ENCODE measurements at regions not wholly inside any gene's neighbourhood (a gene's known extent, or its start where the extent isn't known, plus 50 kb on each side); places are given as distances from the start of the nearest gene placed in this dataset.

GRCh38 chr14:27916326-27916725 is 850.3 kb upstream of the FOXG1 start:
- Histone ChIP-seq H3K27ac (no peak overlapping the region), H3K9me3 (no peaks in the 10 kb centered on the region), H3K36me3 (ENCODE audit: low read depth, missing control alignments) (no peaks in the 10 kb centered on the region), H3K4me1 (no peaks in the 10 kb centered on the region), H3K27me3 (no peaks in the 10 kb centered on the region), H3K4me3 (no peak overlapping the region)
- no peak for DNase-seq
- no peak for TF ChIP-seq POLR2A (IDR thresholded peaks at IDR 0.05)
- no peak for TF ChIP-seq CTCF (IDR thresholded peaks at IDR 0.05)
- WGBS, 2 donors, result 53 to 64% methylated on average over 3 of the region's 3 CpGs
- intact Hi-C loops (cut with DNase I; ENCODE audit: low total_unique reads), result no loop called here

DNA sequence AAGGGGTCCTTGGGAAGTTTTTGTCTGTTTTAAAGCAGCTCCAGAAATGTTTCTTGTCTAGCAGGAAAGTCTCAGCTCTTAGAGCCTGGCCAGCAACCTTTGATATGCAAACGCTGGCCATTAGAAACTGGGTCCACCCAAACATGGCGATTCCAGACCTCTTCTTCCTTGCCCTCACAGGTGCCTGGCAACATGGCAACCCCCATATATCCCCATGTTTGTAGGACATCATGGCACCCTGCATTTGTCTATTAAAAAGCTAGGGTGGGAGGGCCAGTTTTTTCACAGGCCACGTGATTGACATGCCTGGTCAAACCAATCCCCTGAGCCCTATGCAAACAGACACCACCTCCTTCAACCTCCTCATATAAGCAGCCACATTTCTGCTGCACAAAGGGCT is 848.7 kb upstream of the FOXG1 start:
- intact Hi-C loops (cut with DNase I; ENCODE audit: low total_unique reads), result no loop called here
- TF ChIP-seq CTCF (IDR thresholded peaks at IDR 0.05) (no peak), POLR2A (IDR thresholded peaks at IDR 0.05) (no peak)
- DNase-seq, result peak; percentile 13
- WGBS, 2 donors, result 47 to 58% methylated on average over 3 of the region's 3 CpGs
- H3K4me1 ChIP-seq, result no peaks in the 10 kb centered on the region
- H3K9me3 ChIP-seq, result no peaks in the 10 kb centered on the region
- H3K27ac ChIP-seq, result no peak overlapping the region
- no peak overlapping the region for H3K4me3 ChIP-seq
- H3K27me3 ChIP-seq, result no peaks in the 10 kb centered on the region
- no peaks in the 10 kb centered on the region for H3K36me3 ChIP-seq (ENCODE audit: low read depth, missing control alignments)

- intact Hi-C loops (cut with DNase I; ENCODE audit: low total_unique reads), result no loop called here
- H3K27me3 ChIP-seq, result no peaks in the 10 kb centered on the region
- no peak overlapping the region for H3K4me3 ChIP-seq
- no peaks in the 10 kb centered on the region for H3K9me3 ChIP-seq
- TF ChIP-seq CTCF (IDR thresholded peaks at IDR 0.05) (no peak), POLR2A (IDR thresholded peaks at IDR 0.05) (no peak)
- DNase-seq, result no peak
- H3K27ac ChIP-seq, result no peak overlapping the region
- no peaks in the 10 kb centered on the region for H3K36me3 ChIP-seq (ENCODE audit: low read depth, missing control alignments)
- no peaks in the 10 kb centered on the region for H3K4me1 ChIP-seq
These were observed 839.1 kb upstream of the FOXG1 start for GRCh38 chr14:27927519-27927918.

- Histone ChIP-seq H3K4me3 (no peak overlapping the region), H3K36me3 (ENCODE audit: low read depth, missing control alignments) (no peaks in the 10 kb centered on the region), H3K4me1 (no peaks in the 10 kb centered on the region), H3K27ac (no peak overlapping the region), H3K9me3 (no peaks in the 10 kb centered on the region), H3K27me3 (no peaks in the 10 kb centered on the region)
- intact Hi-C loops (cut with DNase I; ENCODE audit: low total_unique reads), result no loop called here
- no peak for DNase-seq
- no peak for TF ChIP-seq CTCF (IDR thresholded peaks at IDR 0.05)
- no peak for TF ChIP-seq POLR2A (IDR thresholded peaks at IDR 0.05)
- whole genome bisulfite sequencing, 2 donors, result 83 to 91% methylated on average over 1 of the region's 1 CpG
These were observed 836.7 kb upstream of the FOXG1 start for GRCh38 chr14:27929797-27930347.

DNA sequence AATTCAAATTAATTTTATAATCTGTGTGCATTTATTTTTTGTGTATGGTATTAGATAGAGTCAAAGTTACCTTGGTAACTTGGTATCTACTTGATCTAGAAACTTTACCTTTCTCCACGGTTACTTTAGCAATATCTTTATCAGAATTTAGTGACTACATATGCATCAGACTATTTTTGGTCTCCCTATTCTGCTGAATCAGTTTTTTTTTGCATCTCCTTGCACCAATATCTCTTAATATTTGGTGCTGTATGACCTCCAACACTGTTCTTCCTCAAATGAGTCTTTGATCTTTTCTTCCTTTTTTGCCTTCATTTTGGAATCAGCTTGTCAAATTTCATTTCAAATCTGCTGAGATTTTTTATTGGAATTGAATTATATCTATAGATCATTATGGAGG is 828.2 kb upstream of the FOXG1 start:
- H3K9me3 ChIP-seq, result no peaks in the 10 kb centered on the region
- 63 to 75% methylated on average over 1 of the region's 1 CpG for WGBS, 2 donors
- DNase-seq, result no peak
- H3K4me1 ChIP-seq, result no peaks in the 10 kb centered on the region
- no peak for TF ChIP-seq POLR2A (IDR thresholded peaks at IDR 0.05)
- TF ChIP-seq CTCF (IDR thresholded peaks at IDR 0.05), result no peak
- intact Hi-C loops (cut with DNase I; ENCODE audit: low total_unique reads), result no loop called here
- H3K27me3 ChIP-seq, result no peaks in the 10 kb centered on the region
- no peaks in the 10 kb centered on the region for H3K36me3 ChIP-seq (ENCODE audit: low read depth, missing control alignments)
- no peak overlapping the region for H3K27ac ChIP-seq
- H3K4me3 ChIP-seq, result no peak overlapping the region
